ENCODE measurements at regions not wholly inside any gene's neighbourhood (a gene's known extent, or its start where the extent isn't known, plus 50 kb on each side); places are given as distances from the start of the nearest gene placed in this dataset.

GRCh38 chrX:97987979-97988378 lies 1104.3 kb downstream of the RPA4 start:
- Histone ChIP-seq H3K9me1 (replicated peaks; ENCODE audit: control insufficient read depth, extremely low read depth, insufficient read depth, low read length) (no peaks in the 10 kb centered on the region), H3K4me3 (replicated peaks in 1 of 3; ENCODE audit: insufficient read depth in 1 of 3, low read depth in 1 of 3, low read length in 3 of 3) (no peak overlapping the region), H3K9me3 (replicated peaks; ENCODE audit: control insufficient read depth, insufficient read depth, low read length) (no peaks in the 10 kb centered on the region), H2AFZ (ENCODE audit: low read depth, low read length) (no peak overlapping the region), H3K79me2 (ENCODE audit: control insufficient read depth, insufficient read depth, low read length) (no peaks in the 10 kb centered on the region), H3K36me3 (ENCODE audit: control insufficient read depth in 2 of 2, extremely low read depth in 1 of 2, insufficient read depth in 2 of 2, low read length in 2 of 2) (no peaks in the 10 kb centered on the region), H4K20me1 (replicated peaks; ENCODE audit: control insufficient read depth, extremely low read depth, insufficient read depth, low read length) (no peaks in the 10 kb centered on the region), H3K27me3 (ENCODE audit: control insufficient read depth in 2 of 2, insufficient read depth in 2 of 2, low read length in 2 of 2) (no peaks in the 10 kb centered on the region), H3K4me1 (ENCODE audit: control insufficient read depth, extremely low read depth, insufficient read depth, low read length) (no peaks in the 10 kb centered on the region), H3K27ac (ENCODE audit: insufficient read depth, low read depth, low read length) (no peak overlapping the region), H3K4me2 (ENCODE audit: insufficient read depth, low read length) (no peak overlapping the region), H3K9ac (replicated peaks; ENCODE audit: extremely low read depth, insufficient read depth, low read length) (no peak overlapping the region)
- TF ChIP-seq CTCF (IDR thresholded peaks at IDR 0.05; ENCODE audit: extremely low read depth in 1 of 2, insufficient read depth in 1 of 2, low read depth in 1 of 2, low read length in 2 of 2) = no peak
- TF ChIP-seq POLR2A (IDR thresholded peaks at IDR 0.05; ENCODE audit: low read depth, low read length) = no peak
- TF ChIP-seq FOS (IDR thresholded peaks at IDR 0.05; ENCODE audit: borderline replicate concordance, insufficient read depth, low read length) = no peak
- no peak for TF ChIP-seq EZH2 (IDR thresholded peaks at IDR 0.05; ENCODE audit: borderline replicate concordance, low read depth, low read length, severe bottlenecking)
- no peak for TF ChIP-seq POLR2AphosphoS5 (IDR thresholded peaks at IDR 0.05; ENCODE audit: insufficient read depth, low read depth, low read length)
- TF ChIP-seq MAX (IDR thresholded peaks at IDR 0.05; ENCODE audit: insufficient read depth, insufficient read length) = no peak
- no peak for TF ChIP-seq MYC (IDR thresholded peaks at IDR 0.05; ENCODE audit: low read depth, low read length)
- no peak for TF ChIP-seq JUN (IDR thresholded peaks at IDR 0.05; ENCODE audit: borderline replicate concordance, insufficient read depth, insufficient read length, low read depth)
- dilution Hi-C loops (cut with MboI; ENCODE audit: extremely low pct_ligation_motif_present, low sequenced_read_pairs) (no loop called here), intact Hi-C loops (cut with micrococcal nuclease) (no loop called here)
- FAIRE-seq (no peak), DNase-seq (ENCODE audit: low read depth, low spot score) (no peak)
- ChIA-PET POLR2A (no interaction called here), CTCF (no interaction called here)
- BruUV-seq (replicated peaks) = no TSS peak
